Osteocyte (in vitro differentiated cells): ENCODE measurements at regions not wholly inside any gene's neighbourhood (a gene's known extent, or its start where the extent isn't known, plus 50 kb on each side); places are given as distances from the start of the nearest gene placed in this dataset.

ENCODE experiments used
- DNase-seq: peaks from one replicate; pipeline ENCODE4 v3.0.0; 2021; ENCODE audit warnings: mixed read lengths; ENCODE audit not compliant: unreplicated experiment; ENCODE audit errors: extremely low spot score
- H3K27ac Mint-ChIP-seq: one replicate; pipeline ENCODE4 v1.8.0; 2021; ENCODE audit warnings: mild to moderate bottlenecking, mixed read lengths; ENCODE audit not compliant: unreplicated experiment
- H3K27me3 Mint-ChIP-seq: one replicate; pipeline ENCODE4 v1.8.0; 2021; ENCODE audit warnings: mixed read lengths; ENCODE audit not compliant: unreplicated experiment
- H3K36me3 Mint-ChIP-seq: one replicate; pipeline ENCODE4 v1.8.0; 2021; ENCODE audit warnings: mixed read lengths; ENCODE audit not compliant: unreplicated experiment
- H3K4me1 Mint-ChIP-seq: one replicate; pipeline ENCODE4 v1.8.0; 2021; ENCODE audit warnings: mixed read lengths; ENCODE audit not compliant: unreplicated experiment
- H3K4me3 Mint-ChIP-seq: one replicate; pipeline ENCODE4 v1.8.0; 2021; ENCODE audit warnings: mild to moderate bottlenecking, moderate library complexity, mixed read lengths; ENCODE audit not compliant: unreplicated experiment
- H3K9me3 Mint-ChIP-seq: one replicate; pipeline ENCODE4 v1.8.0; 2021; ENCODE audit warnings: mixed read lengths; ENCODE audit not compliant: unreplicated experiment
- CTCF ChIP-seq: fragments of 200-600 bp; sonication (generic); IDR thresholded peaks from 2 replicates; pipeline ENCODE4 v1.5.0; 2021; ENCODE audit warnings: antibody characterized with exemption, mild to moderate bottlenecking, moderate library complexity

GRCh38 chr21:23986987-23987386 lies 1620.3 kb downstream of the MRPL39 start:
- no peak for DNase-seq

DNA sequence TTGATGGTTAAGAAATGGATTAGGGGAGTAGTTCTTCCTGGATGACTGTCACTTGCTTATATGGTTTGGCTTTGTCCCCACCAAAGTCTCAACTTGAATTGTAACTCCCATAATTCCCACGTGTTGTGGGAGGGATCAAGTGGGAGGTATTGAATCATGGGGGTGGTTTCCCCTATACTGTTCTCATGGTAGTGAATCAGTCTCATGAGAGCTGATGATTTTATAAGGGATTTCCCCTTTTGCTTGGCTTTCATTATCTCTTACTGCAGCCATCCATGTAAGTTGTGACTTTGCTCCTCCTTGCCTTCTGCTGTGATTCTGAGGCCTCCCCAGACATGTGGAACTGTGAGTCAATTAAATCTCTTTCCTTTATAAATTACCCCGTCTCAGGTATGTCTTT lies 1621.1 kb downstream of the MRPL39 start:
- Mint-ChIP-seq H3K4me1 (no peaks in the 10 kb centered on the region), H3K36me3 (no peaks in the 10 kb centered on the region), H3K27ac (no peak overlapping the region), H3K27me3 (no peaks in the 10 kb centered on the region), H3K4me3 (no peak overlapping the region), H3K9me3 (peaks cover 39% of the 10 kb centered on the region)
- no peak for TF ChIP-seq CTCF
- no peak for DNase-seq

More at GRCh38 chr21:23986987-23987386, 1620.3 kb downstream of the MRPL39 start:
- TF ChIP-seq CTCF: no peak
- Mint-ChIP-seq H3K4me1 (no peaks in the 10 kb centered on the region), H3K36me3 (no peaks in the 10 kb centered on the region), H3K9me3 (peaks cover 33% of the 10 kb centered on the region), H3K4me3 (no peak overlapping the region), H3K27ac (no peak overlapping the region), H3K27me3 (no peaks in the 10 kb centered on the region)

- Mint-ChIP-seq H3K4me1 (no peaks in the 10 kb centered on the region), H3K9me3 (peaks cover 39% of the 10 kb centered on the region), H3K4me3 (no peak overlapping the region), H3K27ac (no peak overlapping the region), H3K27me3 (no peaks in the 10 kb centered on the region), H3K36me3 (no peaks in the 10 kb centered on the region)
- no peak for TF ChIP-seq CTCF
- DNase-seq: no peak
These were observed 1624.7 kb downstream of the MRPL39 start for GRCh38 chr21:23982546-23982945.

DNA sequence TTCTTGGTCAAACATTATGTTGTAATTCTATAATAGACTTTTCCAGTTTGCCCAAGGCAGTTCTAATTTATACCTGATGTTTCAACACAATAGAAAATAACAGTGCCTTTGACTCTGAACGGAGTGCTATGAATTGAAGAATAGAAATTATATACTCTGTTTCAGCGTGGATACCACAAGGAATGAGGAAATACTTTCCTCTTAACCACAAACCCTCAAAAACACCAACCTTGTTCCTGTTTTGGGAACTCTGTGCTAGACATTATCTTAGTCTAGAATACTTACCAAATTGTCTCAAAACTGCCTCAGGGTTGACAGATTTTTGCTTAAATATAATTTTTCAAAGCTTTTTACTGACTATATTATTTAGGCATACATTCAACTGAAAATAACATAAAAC lies 1629.3 kb downstream of the MRPL39 start:
- Mint-ChIP-seq H3K4me3 (no peak overlapping the region), H3K27me3 (no peaks in the 10 kb centered on the region), H3K36me3 (peaks cover 1% of the 10 kb centered on the region), H3K9me3 (peaks cover 44% of the 10 kb centered on the region), H3K27ac (no peak overlapping the region), H3K4me1 (no peaks in the 10 kb centered on the region)
- DNase-seq: no peak
- no peak for TF ChIP-seq CTCF

DNA sequence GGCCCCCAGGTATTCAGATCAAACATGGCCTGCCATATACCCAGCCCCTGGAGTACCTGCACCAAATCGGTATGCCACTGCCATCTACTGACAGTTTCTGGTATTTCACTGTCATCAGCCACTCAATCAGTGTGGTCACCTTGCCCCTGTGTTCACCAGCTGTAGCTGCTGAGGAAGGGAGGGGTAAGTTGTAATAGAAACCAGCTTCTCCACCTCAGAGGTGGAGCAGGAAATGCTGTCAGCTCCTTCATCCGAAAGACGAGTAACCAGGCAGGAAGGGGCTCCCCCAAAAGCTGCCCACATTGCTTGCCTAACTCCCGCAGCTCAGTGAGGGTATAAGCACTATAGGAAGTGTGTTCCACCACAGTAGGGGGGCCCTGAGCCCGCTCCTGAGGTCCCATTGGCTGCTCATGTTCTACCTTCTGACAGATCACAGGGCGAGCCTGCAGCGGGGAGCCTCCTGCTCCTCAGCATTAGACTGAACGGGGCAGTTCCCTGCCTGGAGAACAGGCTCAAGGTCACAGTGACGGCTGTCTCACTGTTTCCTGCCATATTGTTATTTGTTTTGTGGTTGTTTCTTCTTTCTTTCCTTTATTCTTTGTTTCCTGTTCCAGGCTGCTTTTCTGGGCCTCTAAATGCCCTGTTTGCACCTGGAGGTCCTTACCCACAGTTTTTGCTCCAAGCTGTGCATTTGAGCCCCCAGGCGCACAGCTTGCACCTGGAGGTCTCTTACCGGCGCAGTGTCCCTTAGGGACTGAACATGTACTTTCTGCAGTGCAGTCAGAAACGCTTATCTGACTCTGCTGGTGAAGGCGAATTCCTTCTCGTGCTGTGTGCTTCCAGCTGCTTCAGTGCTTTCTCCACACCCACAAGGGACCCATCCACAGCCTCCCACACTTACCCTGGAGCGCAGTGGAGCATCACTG lies 1638.3 kb downstream of the MRPL39 start:
- H3K36me3 Mint-ChIP-seq: peaks cover 1% of the 10 kb centered on the region
- no peak overlapping the region for H3K4me3 Mint-ChIP-seq
- no peaks in the 10 kb centered on the region for H3K27me3 Mint-ChIP-seq
- H3K4me1 Mint-ChIP-seq: no peaks in the 10 kb centered on the region
- DNase-seq: no peak
- H3K27ac Mint-ChIP-seq: no peak overlapping the region
- TF ChIP-seq CTCF: no peak
- peaks cover 38% of the 10 kb centered on the region for H3K9me3 Mint-ChIP-seq
